H1 (cell line): ENCODE measurements at regions not wholly inside any gene's neighbourhood (a gene's known extent, or its start where the extent isn't known, plus 50 kb on each side); places are given as distances from the start of the nearest gene placed in this dataset.

Experiments
- CTCF ChIP-seq, 3 experiments: IDR thresholded peaks; 1 replicate in 2 of 3; 2 replicates in 1 of 3; pipeline versions ENCODE4 v1.5.1 to v1.6.1; 2011; ENCODE audit warnings: low read length in 3 of 3, mild to moderate bottlenecking in 3 of 3, inconsistent platforms in 2 of 3, low read depth in 1 of 3, moderate library complexity in 1 of 3; ENCODE audit not compliant: insufficient read depth in 1 of 3; ENCODE audit errors: control extremely low read depth in 1 of 3
- EP300 ChIP-seq, 2 experiments: IDR thresholded peaks; 1 replicate in 1 of 2; 2 replicates in 1 of 2; pipeline ENCODE4 v1.6.1; 2011 to 2012; ENCODE audit warnings: low read depth in 2 of 2, low read length in 2 of 2, mild to moderate bottlenecking in 2 of 2, borderline replicate concordance in 1 of 2, inconsistent platforms in 1 of 2, moderate library complexity in 1 of 2
- FOSL1 ChIP-seq: IDR thresholded peaks from 2 replicates; pipeline ENCODE4 v1.6.1; 2011; ENCODE audit warnings: mild to moderate bottlenecking, low read depth, low read length, moderate library complexity; ENCODE audit not compliant: insufficient read depth
- NANOG ChIP-seq: IDR thresholded peaks from 2 replicates; pipeline ENCODE4 v1.6.1; 2011; ENCODE audit warnings: low read length, low read depth, mild to moderate bottlenecking, inconsistent platforms; ENCODE audit not compliant: insufficient read depth, poor library complexity, severe bottlenecking

- TF ChIP-seq CTCF (IDR thresholded peaks at IDR 0.05; ENCODE audit: control extremely low read depth in 1 of 3, insufficient read depth in 1 of 3, low read depth in 1 of 3, low read length in 3 of 3): no peak
- no peak for TF ChIP-seq NANOG
- TF ChIP-seq EP300 (IDR thresholded peaks at IDR 0.05; ENCODE audit: borderline replicate concordance in 1 of 2, low read depth in 2 of 2, low read length in 2 of 2): no peak
- no peak for TF ChIP-seq FOSL1
Measured at GRCh38 chr13:40231751-40232150, 434.7 kb downstream of the FOXO1 start.
